Keratinocyte (primary cell): ENCODE measurements at regions not wholly inside any gene's neighbourhood (a gene's known extent, or its start where the extent isn't known, plus 50 kb on each side); places are given as distances from the start of the nearest gene placed in this dataset.

Experiments
- EZH2 ChIP-seq: IDR thresholded peaks from one replicate; pipeline ENCODE4 v1.6.1; 2012; ENCODE audit warnings: inconsistent platforms, mild to moderate bottlenecking, low read length, moderate library complexity
- TF ChIP-seq, protein P1 (sequence below), 3 experiments: IDR thresholded peaks in 1 of 3; conservative IDR thresholded peaks in 1 of 3; optimal IDR thresholded peaks in 1 of 3; 2 replicates in 2 of 3; 3 replicates in 1 of 3; pipeline versions ENCODE3 to v1.5.1; 2011; ENCODE audit warnings: low read length in 3 of 3, mild to moderate bottlenecking in 3 of 3, moderate library complexity in 2 of 3, control low read depth in 1 of 3, inconsistent platforms in 1 of 3; ENCODE audit not compliant: insufficient read depth in 2 of 3; ENCODE audit errors: extremely low read depth in 1 of 3

DNA sequence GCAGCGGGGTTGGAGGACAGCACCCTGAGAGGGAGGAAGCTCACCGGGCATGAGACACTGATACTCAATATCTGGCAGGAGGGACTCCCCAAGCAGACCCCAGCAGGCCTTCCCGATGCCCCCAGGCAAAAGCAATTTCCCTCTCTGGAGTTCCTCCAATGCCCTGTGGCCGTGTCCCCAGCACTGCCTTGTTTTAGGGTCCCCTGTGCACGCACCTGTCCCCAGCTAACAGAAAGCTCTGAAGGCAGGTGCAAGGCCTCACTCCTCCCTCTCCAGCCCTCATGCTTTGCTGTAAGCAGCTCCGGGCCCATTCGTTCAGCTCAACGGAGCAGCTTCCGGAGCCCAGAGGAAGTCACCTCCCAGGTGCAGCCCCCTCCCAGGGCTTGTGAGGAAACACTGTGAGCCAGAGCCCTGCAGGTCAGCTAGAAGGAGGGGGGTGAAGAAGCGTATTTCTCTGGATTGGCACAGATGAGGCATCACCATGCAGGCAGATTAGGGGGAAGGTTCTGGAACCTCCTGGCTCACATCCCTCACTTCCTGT, 50.3 kb upstream of the ID2 start:
- TF ChIP-seq, protein P1, sequence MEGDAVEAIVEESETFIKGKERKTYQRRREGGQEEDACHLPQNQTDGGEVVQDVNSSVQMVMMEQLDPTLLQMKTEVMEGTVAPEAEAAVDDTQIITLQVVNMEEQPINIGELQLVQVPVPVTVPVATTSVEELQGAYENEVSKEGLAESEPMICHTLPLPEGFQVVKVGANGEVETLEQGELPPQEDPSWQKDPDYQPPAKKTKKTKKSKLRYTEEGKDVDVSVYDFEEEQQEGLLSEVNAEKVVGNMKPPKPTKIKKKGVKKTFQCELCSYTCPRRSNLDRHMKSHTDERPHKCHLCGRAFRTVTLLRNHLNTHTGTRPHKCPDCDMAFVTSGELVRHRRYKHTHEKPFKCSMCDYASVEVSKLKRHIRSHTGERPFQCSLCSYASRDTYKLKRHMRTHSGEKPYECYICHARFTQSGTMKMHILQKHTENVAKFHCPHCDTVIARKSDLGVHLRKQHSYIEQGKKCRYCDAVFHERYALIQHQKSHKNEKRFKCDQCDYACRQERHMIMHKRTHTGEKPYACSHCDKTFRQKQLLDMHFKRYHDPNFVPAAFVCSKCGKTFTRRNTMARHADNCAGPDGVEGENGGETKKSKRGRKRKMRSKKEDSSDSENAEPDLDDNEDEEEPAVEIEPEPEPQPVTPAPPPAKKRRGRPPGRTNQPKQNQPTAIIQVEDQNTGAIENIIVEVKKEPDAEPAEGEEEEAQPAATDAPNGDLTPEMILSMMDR (optimal IDR thresholded peaks at IDR 0.05 in 1 of 3, IDR thresholded peaks at IDR 0.05 in 1 of 3, conservative IDR thresholded peaks at IDR 0.05 in 1 of 3; ENCODE audit: extremely low read depth in 1 of 3, insufficient read depth in 2 of 3, low read length in 3 of 3), result no peak
- no peak for TF ChIP-seq EZH2
